Naive thymus-derived CD4-positive, alpha-beta T cell (primary cell): ENCODE measurements at regions not wholly inside any gene's neighbourhood (a gene's known extent, or its start where the extent isn't known, plus 50 kb on each side); places are given as distances from the start of the nearest gene placed in this dataset.

Experiments used
- ATAC-seq: fragments of 150-1000 bp; cut with Tn5 transposase; 2 replicates; pipeline ENCODE4 v1.10.0; 2021; ENCODE audit warnings: mild to moderate bottlenecking, moderate library complexity
- CTCF ChIA-PET: fragments of 350-600 bp; sonication (Branson Sonifier 250); formaldehyde crosslinking; loops from one replicate; lab custom pipeline; 2021; ENCODE audit warnings: antibody characterized with exemption; lab: Charles Lee
- POLR2A ChIA-PET: fragments of 350-600 bp; sonication (Branson Sonifier 250); formaldehyde crosslinking; loops from one replicate; lab custom pipeline; 2021; ENCODE audit warnings: antibody characterized with exemption, inconsistent platforms; lab: Charles Lee
- DNase-seq, 9 donors: peaks; one replicate each; pipeline versions ENCODE4 v3.0.0 to v3.0.0-alpha.2; 2020 to 2022; ENCODE audit warnings: mixed read lengths in 1 of 9
- H3K27ac ChIP-seq: one replicate; pipeline ENCODE4 v1.7.0; 2013; ENCODE audit warnings: mild to moderate bottlenecking, low read depth, low read length, moderate library complexity
- H3K27me3 ChIP-seq, 2 donors: one replicate each; pipeline ENCODE4 v1.7.0; 2013; ENCODE audit warnings: low read length in 2 of 2, mild to moderate bottlenecking in 2 of 2, moderate library complexity in 2 of 2; ENCODE audit not compliant: control insufficient read depth in 2 of 2, insufficient read depth in 2 of 2
- H3K36me3 ChIP-seq, 3 experiments: 1 replicate in 2 of 3; 2 replicates in 1 of 3; pipeline ENCODE4 v1.7.0; 2013; ENCODE audit warnings: low read length in 3 of 3, mild to moderate bottlenecking in 3 of 3, moderate library complexity in 1 of 3; ENCODE audit not compliant: insufficient read depth in 3 of 3, control insufficient read depth in 2 of 3
- H3K4me1 ChIP-seq, 2 donors: one replicate each; pipeline ENCODE4 v1.7.0; 2013; ENCODE audit warnings: low read length in 2 of 2, mild to moderate bottlenecking in 2 of 2, moderate library complexity in 1 of 2; ENCODE audit not compliant: control insufficient read depth in 2 of 2, insufficient read depth in 2 of 2
- H3K4me3 ChIP-seq: 2 replicates; pipeline ENCODE4 v1.7.0; 2013; ENCODE audit warnings: mild to moderate bottlenecking, low read length
- H3K9me3 ChIP-seq, 3 experiments: 1 replicate in 2 of 3; 2 replicates in 1 of 3; pipeline ENCODE4 v1.7.0; 2013; ENCODE audit warnings: low read length in 3 of 3; ENCODE audit not compliant: control insufficient read depth in 2 of 3
- H3K27ac Mint-ChIP-seq, 9 donors: one replicate each; pipeline ENCODE4 v1.8.0; 2020 to 2022; ENCODE audit warnings: mixed read lengths in 9 of 9, mild to moderate bottlenecking in 8 of 9, moderate library complexity in 5 of 9, inconsistent platforms in 2 of 9
- H3K27me3 Mint-ChIP-seq, 5 donors: one replicate each; pipeline ENCODE4 v1.8.0; 2021 to 2022; ENCODE audit warnings: mixed read lengths in 5 of 5, mild to moderate bottlenecking in 1 of 5
- H3K36me3 Mint-ChIP-seq, 5 donors: one replicate each; pipeline ENCODE4 v1.8.0; 2020 to 2022; ENCODE audit warnings: mixed read lengths in 5 of 5, mild to moderate bottlenecking in 3 of 5, inconsistent platforms in 1 of 5
- H3K4me1 Mint-ChIP-seq, 7 donors: one replicate each; pipeline ENCODE4 v1.8.0; 2020 to 2022; ENCODE audit warnings: mixed read lengths in 7 of 7, mild to moderate bottlenecking in 3 of 7, inconsistent platforms in 1 of 7
- H3K4me3 Mint-ChIP-seq, 10 donors: one replicate each; pipeline ENCODE4 v1.8.0; 2020 to 2022; ENCODE audit warnings: mild to moderate bottlenecking in 10 of 10, mixed read lengths in 10 of 10, moderate library complexity in 6 of 10, inconsistent platforms in 2 of 10
- H3K9me3 Mint-ChIP-seq, 11 donors: one replicate each; pipeline ENCODE4 v1.8.0; 2020 to 2022; ENCODE audit warnings: mixed read lengths in 11 of 11, mild to moderate bottlenecking in 4 of 11, inconsistent platforms in 1 of 11, moderate library complexity in 1 of 11
- intact Hi-C, 2 donors: fragments of 100-400 bp; cut with micrococcal nuclease; formaldehyde crosslinking; loops; one replicate each; pipeline ENCODE4 v1.15.1; 2023

DNA sequence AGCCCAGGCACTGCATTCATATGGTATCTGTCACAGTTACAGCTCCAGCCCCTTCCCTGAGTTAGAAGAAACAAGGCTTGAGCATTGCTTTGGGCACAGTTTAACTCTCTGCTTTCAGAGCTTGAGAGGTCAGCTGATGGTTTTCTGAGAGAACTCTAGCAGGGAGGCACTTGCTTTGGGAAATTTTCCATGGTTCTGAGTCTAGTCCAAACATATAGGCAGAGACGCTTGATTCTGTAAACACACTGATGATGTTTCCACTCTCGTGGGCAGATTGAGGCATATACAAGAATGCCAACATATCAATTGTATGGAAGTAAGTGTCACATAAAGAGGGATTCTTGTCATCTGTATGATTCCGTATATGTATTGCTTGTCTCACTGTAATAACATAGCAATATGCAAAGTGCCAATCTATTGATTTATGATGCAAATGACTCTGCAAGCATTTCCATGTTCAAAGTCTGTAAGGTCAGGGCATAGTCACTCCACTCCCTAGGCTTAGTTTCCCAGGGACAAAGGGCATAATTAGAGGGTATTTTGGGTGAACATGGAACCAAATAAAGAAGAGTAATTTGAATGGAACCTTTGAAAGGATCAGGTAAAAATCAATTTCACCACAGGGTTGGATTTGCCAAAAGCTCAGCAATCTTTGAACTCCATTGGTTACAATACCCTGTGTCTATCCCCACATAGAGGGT is 239.0 kb downstream of the INHBA start:
- H3K27me3 ChIP-seq, result no peaks in the 10 kb centered on the region
- H3K4me1 ChIP-seq, result no peaks in the 10 kb centered on the region
- H3K4me3 ChIP-seq, result no peak overlapping the region
- H3K9me3 ChIP-seq, result no peaks in the 10 kb centered on the region
- Mint-ChIP-seq H3K36me3 (no peaks in the 10 kb centered on the region), H3K9me3 (peaks cover 0 to 11% (median 4%) of the 10 kb centered on the region in 11 donors), H3K27me3 (peaks cover 0 to 5% (median 0%) of the 10 kb centered on the region in 5 donors), H3K27ac (no peak overlapping the region), H3K4me3 (no peak overlapping the region), H3K4me1 (no peaks in the 10 kb centered on the region)
- no peak overlapping the region for H3K27ac ChIP-seq
- ATAC-seq (no peak), DNase-seq (no peak)
- no peaks in the 10 kb centered on the region for H3K36me3 ChIP-seq
- CTCF ChIA-PET, result no interaction called here
- intact Hi-C loops, result no loop called here
- POLR2A ChIA-PET, result no interaction called here

DNA sequence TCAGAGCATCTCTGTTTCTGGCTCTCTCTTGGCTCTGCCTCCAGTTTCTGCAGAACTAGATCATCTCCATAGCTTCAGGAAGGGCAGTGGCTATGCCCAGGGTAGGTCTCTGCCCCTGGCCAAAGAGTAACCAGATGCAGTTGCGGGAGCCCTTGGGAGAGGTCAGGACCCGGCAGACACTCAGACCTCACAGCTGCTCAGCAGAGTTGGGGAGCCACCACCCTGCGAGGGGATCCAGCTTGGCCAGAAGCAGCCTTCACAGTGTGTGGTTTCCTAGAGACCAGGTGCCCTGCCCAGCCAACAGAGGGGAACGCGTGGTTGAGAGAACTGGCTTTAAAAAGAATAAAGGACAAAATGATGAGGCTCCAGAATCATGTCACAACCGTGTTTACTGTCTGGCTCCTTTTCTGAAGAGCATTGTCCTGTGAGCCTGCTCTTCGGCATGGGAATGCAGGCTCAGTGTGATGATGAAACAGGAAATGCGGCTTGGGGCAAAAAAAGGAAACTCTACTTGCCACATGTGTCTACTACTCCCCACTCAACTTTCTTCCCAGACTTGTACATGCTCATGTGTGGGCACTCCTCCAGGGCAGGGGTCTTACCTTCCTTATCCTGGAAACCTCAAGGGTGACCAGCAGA is 243.1 kb downstream of the INHBA start:
- no peak overlapping the region for H3K4me3 Mint-ChIP-seq
- CTCF ChIA-PET, result no interaction called here
- no peaks in the 10 kb centered on the region for H3K36me3 Mint-ChIP-seq
- H3K4me3 ChIP-seq, result no peak overlapping the region
- peak; percentile 18 for ATAC-seq
- H3K9me3 Mint-ChIP-seq, result peaks cover 0 to 25% (median 4%) of the 10 kb centered on the region in 11 donors
- intact Hi-C loops, result no loop called here
- H3K4me1 ChIP-seq, result no peaks in the 10 kb centered on the region
- H3K27me3 ChIP-seq, result no peaks in the 10 kb centered on the region
- no peaks in the 10 kb centered on the region for H3K27me3 Mint-ChIP-seq
- H3K4me1 Mint-ChIP-seq, result peaks cover 0 to 2% (median 0%) of the 10 kb centered on the region in 7 donors
- H3K9me3 ChIP-seq, result no peaks in the 10 kb centered on the region
- DNase-seq, result no peak
- POLR2A ChIA-PET, result no interaction called here
- H3K27ac Mint-ChIP-seq, result no peak overlapping the region
- H3K27ac ChIP-seq, result no peak overlapping the region
- no peaks in the 10 kb centered on the region for H3K36me3 ChIP-seq

- Histone ChIP-seq H3K27ac (no peak overlapping the region), H3K36me3 (no peaks in the 10 kb centered on the region), H3K9me3 (no peaks in the 10 kb centered on the region), H3K4me1 (no peaks in the 10 kb centered on the region), H3K4me3 (no peak overlapping the region), H3K27me3 (no peaks in the 10 kb centered on the region)
- ATAC-seq, result peak; percentile 57
- POLR2A ChIA-PET, result no interaction called here
- DNase-seq, result no peak
- Mint-ChIP-seq H3K27me3 (no peaks in the 10 kb centered on the region), H3K4me3 (no peak overlapping the region), H3K36me3 (no peaks in the 10 kb centered on the region), H3K27ac (no peak overlapping the region), H3K9me3 (peaks cover 0 to 25% (median 4%) of the 10 kb centered on the region in 11 donors), H3K4me1 (peaks cover 0 to 2% (median 0%) of the 10 kb centered on the region in 7 donors)
- CTCF ChIA-PET, result no interaction called here
- intact Hi-C loops, result no loop called here
Observed at GRCh38 chr7:41459183-41459582, 243.7 kb downstream of the INHBA start.

DNA sequence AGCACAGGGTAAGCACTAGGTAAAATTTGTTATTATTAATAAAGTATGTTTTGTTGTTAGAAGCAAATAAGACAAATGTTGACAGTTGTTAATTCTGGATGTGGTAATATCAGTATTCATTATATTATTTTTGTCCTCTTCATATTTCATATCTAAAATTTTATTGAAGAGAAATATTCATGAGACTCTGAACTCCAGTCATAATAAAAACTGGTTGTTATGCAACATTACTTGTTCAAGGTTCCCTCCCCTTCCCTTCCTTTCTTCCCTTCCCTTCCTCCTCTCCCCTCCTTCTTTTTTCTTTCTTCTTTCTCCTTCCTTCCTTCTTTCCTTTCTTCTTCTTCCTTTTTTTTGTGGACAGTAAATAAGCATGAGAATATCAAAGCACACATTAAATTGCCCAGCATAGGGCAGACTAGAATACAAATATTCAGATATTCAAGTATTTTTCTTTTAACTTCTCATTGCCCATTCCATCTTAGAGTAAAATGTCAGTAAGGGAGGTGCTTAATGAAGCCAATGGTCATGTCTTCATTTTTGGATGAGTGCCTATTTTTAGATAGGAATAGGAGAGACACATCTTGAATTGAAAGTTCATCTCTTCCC is 245.0 kb downstream of the INHBA start:
- H3K27me3 Mint-ChIP-seq, result no peaks in the 10 kb centered on the region
- no peak for ATAC-seq
- H3K36me3 Mint-ChIP-seq, result no peaks in the 10 kb centered on the region
- ChIA-PET CTCF (no interaction called here), POLR2A (no interaction called here)
- no peak for DNase-seq
- intact Hi-C loops, result no loop called here
- Histone ChIP-seq H3K27me3 (no peaks in the 10 kb centered on the region), H3K4me1 (no peaks in the 10 kb centered on the region), H3K36me3 (no peaks in the 10 kb centered on the region), H3K4me3 (no peak overlapping the region), H3K27ac (no peak overlapping the region), H3K9me3 (no peaks in the 10 kb centered on the region)
- H3K4me1 Mint-ChIP-seq, result peaks cover 0 to 2% (median 0%) of the 10 kb centered on the region in 7 donors
- H3K4me3 Mint-ChIP-seq, result no peak overlapping the region
- no peak overlapping the region for H3K27ac Mint-ChIP-seq
- peaks cover 0 to 31% (median 4%) of the 10 kb centered on the region in 11 donors for H3K9me3 Mint-ChIP-seq

DNA sequence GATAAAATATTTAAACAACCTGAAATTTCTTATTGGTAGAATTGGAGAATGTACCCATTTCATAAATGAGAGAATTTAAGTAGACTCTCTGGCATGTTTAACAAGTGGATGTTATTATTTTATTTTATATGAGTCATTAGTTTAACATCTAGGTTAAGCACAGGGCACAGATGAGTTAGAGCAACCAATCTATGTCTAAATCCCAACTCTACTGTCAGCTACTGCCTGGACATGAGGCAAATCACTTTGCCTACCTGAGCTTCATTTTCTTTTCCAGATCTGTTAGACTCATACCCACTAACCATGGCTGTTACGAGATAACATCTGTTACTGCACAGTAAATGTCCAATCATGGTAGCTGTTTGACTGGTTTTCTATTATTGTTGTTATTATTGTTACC is 251.1 kb downstream of the INHBA start:
- Mint-ChIP-seq H3K27me3 (no peaks in the 10 kb centered on the region), H3K4me1 (no peaks in the 10 kb centered on the region), H3K9me3 (peaks cover 0 to 24% (median 2%) of the 10 kb centered on the region in 11 donors), H3K36me3 (no peaks in the 10 kb centered on the region), H3K4me3 (no peak overlapping the region), H3K27ac (no peak overlapping the region)
- ATAC-seq, result no peak
- no peaks in the 10 kb centered on the region for H3K4me1 ChIP-seq
- no peak overlapping the region for H3K4me3 ChIP-seq
- no peaks in the 10 kb centered on the region for H3K9me3 ChIP-seq
- intact Hi-C loops, result no loop called here
- no peaks in the 10 kb centered on the region for H3K36me3 ChIP-seq
- DNase-seq, result no peak
- no peak overlapping the region for H3K27ac ChIP-seq
- H3K27me3 ChIP-seq, result no peaks in the 10 kb centered on the region
- POLR2A ChIA-PET, result no interaction called here
- CTCF ChIA-PET, result no interaction called here

GRCh38 chr7:41449694-41450093 is 253.2 kb downstream of the INHBA start:
- Mint-ChIP-seq H3K27ac (no peak overlapping the region), H3K36me3 (no peaks in the 10 kb centered on the region), H3K4me3 (no peak overlapping the region), H3K9me3 (peaks cover 0 to 15% (median 3%) of the 10 kb centered on the region in 11 donors), H3K27me3 (no peaks in the 10 kb centered on the region), H3K4me1 (no peaks in the 10 kb centered on the region)
- H3K27ac ChIP-seq, result no peak overlapping the region
- intact Hi-C loops, result no loop called here
- H3K36me3 ChIP-seq, result no peaks in the 10 kb centered on the region
- DNase-seq (no peak), ATAC-seq (no peak)
- H3K4me3 ChIP-seq, result no peak overlapping the region
- ChIA-PET POLR2A (no interaction called here), CTCF (no interaction called here)
- no peaks in the 10 kb centered on the region for H3K27me3 ChIP-seq
- H3K4me1 ChIP-seq, result no peaks in the 10 kb centered on the region
- no peaks in the 10 kb centered on the region for H3K9me3 ChIP-seq
